ENCODE measurements at regions not wholly inside any gene's neighbourhood (a gene's known extent, or its start where the extent isn't known, plus 50 kb on each side); places are given as distances from the start of the nearest gene placed in this dataset.

GRCh38 chr3:146894406-146894805, 289.3 kb upstream of the PLSCR5 start:
- no peaks in the 10 kb centered on the region for H3K27me3 Mint-ChIP-seq (ENCODE audit: unreplicated experiment)
- H3K4me3 Mint-ChIP-seq (ENCODE audit: unreplicated experiment) = no peak overlapping the region
- no peaks in the 10 kb centered on the region for H3K36me3 Mint-ChIP-seq (ENCODE audit: low read depth, unreplicated experiment)
- H3K4me1 Mint-ChIP-seq (ENCODE audit: unreplicated experiment) = peaks cover 7% of the 10 kb centered on the region
- H3K9me3 Mint-ChIP-seq (ENCODE audit: unreplicated experiment) = no peaks in the 10 kb centered on the region
- no peak for DNase-seq (ENCODE audit: low spot score)
- no peak overlapping the region for H3K27ac Mint-ChIP-seq (ENCODE audit: unreplicated experiment)
- no peak for TF ChIP-seq CTCF (IDR thresholded peaks at IDR 0.05; ENCODE audit: unreplicated experiment)

GRCh38 chr3:146892041-146892440, 286.9 kb upstream of the PLSCR5 start:
- Mint-ChIP-seq H3K4me1 (ENCODE audit: unreplicated experiment) (peaks cover 3% of the 10 kb centered on the region), H3K36me3 (ENCODE audit: low read depth, unreplicated experiment) (no peaks in the 10 kb centered on the region), H3K4me3 (ENCODE audit: unreplicated experiment) (no peak overlapping the region), H3K9me3 (ENCODE audit: unreplicated experiment) (no peaks in the 10 kb centered on the region), H3K27me3 (ENCODE audit: unreplicated experiment) (no peaks in the 10 kb centered on the region), H3K27ac (ENCODE audit: unreplicated experiment) (no peak overlapping the region)
- no peak for TF ChIP-seq CTCF (IDR thresholded peaks at IDR 0.05; ENCODE audit: unreplicated experiment)
- no peak for DNase-seq (ENCODE audit: low spot score)

GRCh38 chr3:146889626-146890025, 284.5 kb upstream of the PLSCR5 start:
- Mint-ChIP-seq H3K9me3 (ENCODE audit: unreplicated experiment) (no peaks in the 10 kb centered on the region), H3K4me1 (ENCODE audit: unreplicated experiment) (peaks cover 3% of the 10 kb centered on the region), H3K27me3 (ENCODE audit: unreplicated experiment) (no peaks in the 10 kb centered on the region), H3K27ac (ENCODE audit: unreplicated experiment) (no peak overlapping the region), H3K4me3 (ENCODE audit: unreplicated experiment) (no peak overlapping the region), H3K36me3 (ENCODE audit: low read depth, unreplicated experiment) (no peaks in the 10 kb centered on the region)
- DNase-seq (ENCODE audit: low spot score) = no peak
- TF ChIP-seq CTCF (IDR thresholded peaks at IDR 0.05; ENCODE audit: unreplicated experiment) = no peak

GRCh38 chr3:146888176-146888575, 283.0 kb upstream of the PLSCR5 start:
- H3K4me3 Mint-ChIP-seq (ENCODE audit: unreplicated experiment) = no peak overlapping the region
- H3K27me3 Mint-ChIP-seq (ENCODE audit: unreplicated experiment) = no peaks in the 10 kb centered on the region
- no peak for TF ChIP-seq CTCF (IDR thresholded peaks at IDR 0.05; ENCODE audit: unreplicated experiment)
- no peak for DNase-seq (ENCODE audit: low spot score)
- no peaks in the 10 kb centered on the region for H3K36me3 Mint-ChIP-seq (ENCODE audit: low read depth, unreplicated experiment)
- H3K27ac Mint-ChIP-seq (ENCODE audit: unreplicated experiment) = no peak overlapping the region
- no peaks in the 10 kb centered on the region for H3K9me3 Mint-ChIP-seq (ENCODE audit: unreplicated experiment)
- H3K4me1 Mint-ChIP-seq (ENCODE audit: unreplicated experiment) = peaks cover 3% of the 10 kb centered on the region

GRCh38 chr3:146884721-146885120, 279.6 kb upstream of the PLSCR5 start:
- no peak for DNase-seq (ENCODE audit: low spot score)
- no peak for TF ChIP-seq CTCF (IDR thresholded peaks at IDR 0.05; ENCODE audit: unreplicated experiment)
- Mint-ChIP-seq H3K27ac (ENCODE audit: unreplicated experiment) (no peak overlapping the region), H3K36me3 (ENCODE audit: low read depth, unreplicated experiment) (no peaks in the 10 kb centered on the region), H3K9me3 (ENCODE audit: unreplicated experiment) (no peaks in the 10 kb centered on the region), H3K4me3 (ENCODE audit: unreplicated experiment) (no peak overlapping the region), H3K4me1 (ENCODE audit: unreplicated experiment) (peaks cover 4% of the 10 kb centered on the region), H3K27me3 (ENCODE audit: unreplicated experiment) (no peaks in the 10 kb centered on the region)
